GM19043 (cell line): ENCODE measurements at regions not wholly inside any gene's neighbourhood (a gene's known extent, or its start where the extent isn't known, plus 50 kb on each side); places are given as distances from the start of the nearest gene placed in this dataset.
"Not testable (repeated sequence)": the region's sequence is repeated elsewhere in the genome, so short reads cannot be mapped to it uniquely, and the experiment has no call there.

Source experiments
- ATAC-seq: cut with Tn5 transposase; IDR thresholded peaks from one replicate; pipeline ENCODE4 v1.9.1; 2021; ENCODE audit warnings: low read depth; ENCODE audit not compliant: unreplicated experiment

GRCh38 chr6:144599615-144600014, 314.5 kb downstream of the UTRN start:
- ATAC-seq: no peak

GRCh38 chr6:144601221-144601620, 316.1 kb downstream of the UTRN start:
- no peak for ATAC-seq

GRCh38 chr6:144602523-144603180, 317.5 kb downstream of the UTRN start:
- ATAC-seq: no peak

- ATAC-seq: no peak
Measured at GRCh38 chr6:144606083-144606482, 320.9 kb downstream of the UTRN start.

GRCh38 chr6:144607998-144608735, 323.0 kb downstream of the UTRN start:
- ATAC-seq: no peak

GRCh38 chr6:144612811-144613210, 327.7 kb downstream of the UTRN start:
- ATAC-seq: no peak

GRCh38 chr6:144613859-144614258, 328.7 kb downstream of the UTRN start:
- peak; percentile 60 for ATAC-seq

GRCh38 chr6:144615870-144616269, 330.7 kb downstream of the UTRN start:
- ATAC-seq: no peak

- no peak for ATAC-seq
Measured at GRCh38 chr6:144617191-144617590, 332.1 kb downstream of the UTRN start.

GRCh38 chr6:144617708-144618107, 332.6 kb downstream of the UTRN start:
- no peak for ATAC-seq

- no peak for ATAC-seq
Measured at GRCh38 chr6:144619966-144620365, 334.8 kb downstream of the UTRN start.

- no peak for ATAC-seq
Measured at GRCh38 chr6:144621332-144621731, 336.2 kb downstream of the UTRN start.

GRCh38 chr6:144624246-144624645, 339.1 kb downstream of the UTRN start:
- no peak for ATAC-seq

- ATAC-seq: no peak
Measured at GRCh38 chr6:144624716-144625115, 339.6 kb downstream of the UTRN start.

- ATAC-seq: no peak
Measured at GRCh38 chr6:144630857-144631256, 345.7 kb downstream of the UTRN start.

GRCh38 chr6:144632266-144632665, 347.1 kb downstream of the UTRN start:
- ATAC-seq: no peak

GRCh38 chr6:144633886-144634285, 348.8 kb downstream of the UTRN start:
- no peak for ATAC-seq

- ATAC-seq: no peak
Measured at GRCh38 chr6:144634371-144634770, 349.2 kb downstream of the UTRN start.

- no peak for ATAC-seq
Measured at GRCh38 chr6:144635051-144635450, 349.9 kb downstream of the UTRN start.

GRCh38 chr6:144636025-144636424, 350.9 kb downstream of the UTRN start:
- ATAC-seq: not testable (repeated sequence)

- ATAC-seq: no peak
Measured at GRCh38 chr6:144637541-144637940, 352.4 kb downstream of the UTRN start.

GRCh38 chr6:144639654-144640053, 354.5 kb downstream of the UTRN start:
- ATAC-seq: no peak
